SK-N-SH (cell line): ENCODE measurements at regions not wholly inside any gene's neighbourhood (a gene's known extent, or its start where the extent isn't known, plus 50 kb on each side); places are given as distances from the start of the nearest gene placed in this dataset.

Experiments used
- CTCF ChIA-PET: fragments of 300-600, 350-600 bp; formaldehyde crosslinking; extraction: SDS; loops from one replicate; lab custom pipeline; 2021; lab: Yijun Ruan, JAX
- POLR2A ChIA-PET: fragments of 350-600 bp; sonication (Branson Sonifier 250); formaldehyde crosslinking; extraction: SDS; loops from one replicate; lab custom pipeline; 2020; ENCODE audit warnings: antibody characterized with exemption, inconsistent platforms; lab: Yijun Ruan, JAX
- DNase-seq: peaks from one replicate; pipeline ENCODE4 v3.0.0; 2012
- H2AFZ ChIP-seq: fragments of 200-600 bp; sonication (generic); 2 replicates; pipeline ENCODE4 v1.8.1; 2016; ENCODE audit warnings: antibody characterized with exemption, mild to moderate bottlenecking, low read depth
- H3F3A ChIP-seq: fragments of 200-600 bp; sonication (generic); replicated peaks from 2 replicates; pipeline ENCODE3; 2016; ENCODE audit warnings: antibody characterized with exemption, mild to moderate bottlenecking; ENCODE audit not compliant: insufficient read depth
- H3K27ac ChIP-seq, 2 experiments: fragments of 200-500 bp in 1 of 2; fragments of 200-600 bp in 1 of 2; sonication (Bioruptor generic) in 1 of 2; sonication (generic), shearing (Covaris generic) in 1 of 2; 2 replicates each; pipeline versions ENCODE4 v1.5.1 to v1.6.1; 2014 to 2016; ENCODE audit warnings: low read depth in 2 of 2, inconsistent platforms in 1 of 2, low read length in 1 of 2, mild to moderate bottlenecking in 1 of 2, mixed read lengths in 1 of 2
- H3K27me3 ChIP-seq: fragments of 200-600 bp; sonication (generic), shearing (Covaris generic); 2 replicates; pipeline ENCODE4 v1.6.1; 2016; ENCODE audit warnings: mixed run types; ENCODE audit not compliant: insufficient read depth
- H3K36me3 ChIP-seq, 2 experiments: fragments of 200-500 bp in 1 of 2; fragments of 200-600 bp in 1 of 2; sonication (Bioruptor generic) in 1 of 2; sonication (generic) in 1 of 2; replicated peaks in 1 of 2; 2 replicates each; pipeline versions ENCODE3 to v1.5.1; 2014 to 2016; ENCODE audit warnings: low read length in 1 of 2, mild to moderate bottlenecking in 1 of 2; ENCODE audit not compliant: insufficient read depth in 2 of 2, control insufficient read depth in 1 of 2
- H3K4me1 ChIP-seq, 2 experiments: fragments of 200-500 bp in 1 of 2; fragments of 200-600 bp in 1 of 2; sonication (Bioruptor generic) in 1 of 2; sonication (generic), shearing (Covaris generic) in 1 of 2; 2 replicates each; pipeline versions ENCODE4 v1.5.1 to v1.6.1; 2014 to 2016; ENCODE audit warnings: low read depth in 1 of 2, low read length in 1 of 2, mixed run types in 1 of 2; ENCODE audit not compliant: insufficient read depth in 2 of 2, control insufficient read depth in 1 of 2
- H3K4me2 ChIP-seq: fragments of 200-600 bp; sonication (generic), shearing (Covaris generic); 2 replicates; pipeline ENCODE4 v1.6.1; 2017; ENCODE audit warnings: mixed run types
- H3K4me3 ChIP-seq, 2 experiments: fragments of 200-500 bp in 1 of 2; fragments of 200-600 bp in 1 of 2; sonication (Bioruptor generic) in 1 of 2; sonication (generic), shearing (Covaris generic) in 1 of 2; 2 replicates each; pipeline versions ENCODE4 v1.5.1 to v1.8.1; 2014 to 2016; ENCODE audit warnings: low read depth in 2 of 2, inconsistent platforms in 1 of 2, low read length in 1 of 2, mild to moderate bottlenecking in 1 of 2, mixed read lengths in 1 of 2, moderate library complexity in 1 of 2
- H3K79me2 ChIP-seq: fragments of 200-600 bp; sonication (generic); 2 replicates; pipeline ENCODE4 v1.8.1; 2017; ENCODE audit warnings: mild to moderate bottlenecking; ENCODE audit not compliant: insufficient read depth
- H3K9ac ChIP-seq: fragments of 200-600 bp; sonication (generic); 2 replicates; pipeline ENCODE4 v1.6.1; 2017; ENCODE audit warnings: mixed run types
- H3K9me2 ChIP-seq: fragments of 200-600 bp; sonication (generic); 2 replicates; pipeline ENCODE4 v1.6.1; 2017; ENCODE audit warnings: mixed run types
- H3K9me3 ChIP-seq: fragments of 200-600 bp; sonication (generic); 2 replicates; pipeline ENCODE4 v1.6.1; 2017; ENCODE audit warnings: mixed run types, mild to moderate bottlenecking, moderate library complexity
- H4K20me1 ChIP-seq: fragments of 200-600 bp; sonication (generic); 2 replicates; pipeline ENCODE4 v1.6.1; 2017; ENCODE audit warnings: mild to moderate bottlenecking, mixed run types; ENCODE audit not compliant: insufficient read depth
- ELF1 ChIP-seq: IDR thresholded peaks from 2 replicates; pipeline ENCODE4 v1.4.0; 2012
- EZH2phosphoT487 ChIP-seq: fragments of 200-600 bp; sonication (generic); IDR thresholded peaks from 2 replicates; pipeline ENCODE4 v1.6.1; 2017; ENCODE audit warnings: low read depth, mixed run types, mild to moderate bottlenecking, antibody characterized with exemption, moderate library complexity, borderline replicate concordance
- FOSL2 ChIP-seq: IDR thresholded peaks from 2 replicates; pipeline ENCODE4 v1.4.0; 2012; ENCODE audit warnings: low read depth, mild to moderate bottlenecking, moderate library complexity, borderline replicate concordance
- FOXJ3 ChIP-seq: sonication (generic); formaldehyde crosslinking; IDR thresholded peaks from 2 replicates; pipeline ENCODE4 v1.5.1; 2020; ENCODE audit warnings: mild to moderate bottlenecking, missing genetic modification reagents
- GATA2 ChIP-seq: sonication (generic); formaldehyde crosslinking; IDR thresholded peaks from 2 replicates; pipeline ENCODE4 v1.5.0; 2020; ENCODE audit warnings: mild to moderate bottlenecking, missing genetic modification reagents
- IRF3 ChIP-seq: fragments of 150-350 bp; IDR thresholded peaks from 2 replicates; pipeline ENCODE4 v1.6.1; 2016; ENCODE audit warnings: mild to moderate bottlenecking, low read depth, low read length
- MAX ChIP-seq: IDR thresholded peaks from 2 replicates; pipeline ENCODE4 v1.4.0; 2012; ENCODE audit warnings: low read depth
- MEF2A ChIP-seq: IDR thresholded peaks from 2 replicates; pipeline ENCODE4 v1.4.0; 2012; ENCODE audit warnings: low read depth, borderline replicate concordance
- MXI1 ChIP-seq: IDR thresholded peaks from 2 replicates; pipeline ENCODE4 v1.6.1; 2012; ENCODE audit warnings: mild to moderate bottlenecking, low read depth, low read length, improper control_type of control experiment
- NFIC ChIP-seq: IDR thresholded peaks from 2 replicates; pipeline ENCODE4 v1.4.0; 2012; ENCODE audit warnings: borderline replicate concordance
- POLR2AphosphoS5 ChIP-seq: IDR thresholded peaks from 2 replicates; pipeline ENCODE4 v1.6.1; 2012; ENCODE audit warnings: low read depth, low read length
- RAD21 ChIP-seq: IDR thresholded peaks from 2 replicates; pipeline ENCODE4 v1.6.1; 2012; ENCODE audit warnings: mild to moderate bottlenecking, low read length
- REST ChIP-seq: IDR thresholded peaks from 2 replicates; pipeline ENCODE4 v1.6.1; 2012; ENCODE audit warnings: mild to moderate bottlenecking, low read depth, low read length, moderate library complexity
- RFX5 ChIP-seq: IDR thresholded peaks from 2 replicates; pipeline ENCODE4 v1.6.1; 2012; ENCODE audit warnings: mild to moderate bottlenecking, improper control_type of control experiment, low read length
- SIN3A ChIP-seq: IDR thresholded peaks from 2 replicates; pipeline ENCODE4 v1.6.1; 2012; ENCODE audit warnings: low read depth, mild to moderate bottlenecking, low read length, moderate library complexity, borderline replicate concordance
- TCF12 ChIP-seq: IDR thresholded peaks from 2 replicates; pipeline ENCODE4 v1.4.0; 2012
- USF2 ChIP-seq: fragments of 150-350 bp; IDR thresholded peaks from 2 replicates; pipeline ENCODE4 v1.6.1; 2017; ENCODE audit warnings: antibody characterized with exemption, low read length, low read depth, borderline replicate concordance
- WGBS: methylation state at CpG from one replicate; pipeline ENCODE4 v1.1.6; 2017; ENCODE audit warnings: low lambda C conversion rate; 5-methylcytosine and 5-hydroxymethylcytosine counted together
- TF ChIP-seq, protein P1 (sequence below): fragments of 200-600 bp; sonication (generic); IDR thresholded peaks from 2 replicates; pipeline ENCODE4 v1.6.1; 2017; ENCODE audit warnings: antibody characterized with exemption, mild to moderate bottlenecking, moderate library complexity

GRCh38 chr16:88318521-88318920 lies 64.2 kb upstream of the ZNF469 start:
- Histone ChIP-seq H3K4me3 (no peak overlapping the region), H3K27ac (peak overlapping the region; percentile 28 to 52; a peak in 2 of 4 replicates), H3K36me3 (no peaks in the 10 kb centered on the region), H3K27me3 (no peaks in the 10 kb centered on the region), H3K9me2 (no peaks in the 10 kb centered on the region), H3K9ac (no peak overlapping the region), H3K4me1 (peaks cover 12 to 32% of the 10 kb centered on the region in 2 experiments; a peak in 3 of 4 replicates), H3K4me2 (no peak overlapping the region), H3K9me3 (no peaks in the 10 kb centered on the region), H3K79me2 (no peaks in the 10 kb centered on the region), H2AFZ (no peak overlapping the region), H3F3A (no peaks in the 10 kb centered on the region), H4K20me1 (no peaks in the 10 kb centered on the region)
- CTCF ChIA-PET = no interaction called here
- TF ChIP-seq FOXJ3 (CRISPR knock-in tag) (no peak), MEF2A (no peak), USF2 (no peak), MXI1 (no peak), IRF3 (no peak), ELF1 (no peak)
- TF ChIP-seq, protein P1, sequence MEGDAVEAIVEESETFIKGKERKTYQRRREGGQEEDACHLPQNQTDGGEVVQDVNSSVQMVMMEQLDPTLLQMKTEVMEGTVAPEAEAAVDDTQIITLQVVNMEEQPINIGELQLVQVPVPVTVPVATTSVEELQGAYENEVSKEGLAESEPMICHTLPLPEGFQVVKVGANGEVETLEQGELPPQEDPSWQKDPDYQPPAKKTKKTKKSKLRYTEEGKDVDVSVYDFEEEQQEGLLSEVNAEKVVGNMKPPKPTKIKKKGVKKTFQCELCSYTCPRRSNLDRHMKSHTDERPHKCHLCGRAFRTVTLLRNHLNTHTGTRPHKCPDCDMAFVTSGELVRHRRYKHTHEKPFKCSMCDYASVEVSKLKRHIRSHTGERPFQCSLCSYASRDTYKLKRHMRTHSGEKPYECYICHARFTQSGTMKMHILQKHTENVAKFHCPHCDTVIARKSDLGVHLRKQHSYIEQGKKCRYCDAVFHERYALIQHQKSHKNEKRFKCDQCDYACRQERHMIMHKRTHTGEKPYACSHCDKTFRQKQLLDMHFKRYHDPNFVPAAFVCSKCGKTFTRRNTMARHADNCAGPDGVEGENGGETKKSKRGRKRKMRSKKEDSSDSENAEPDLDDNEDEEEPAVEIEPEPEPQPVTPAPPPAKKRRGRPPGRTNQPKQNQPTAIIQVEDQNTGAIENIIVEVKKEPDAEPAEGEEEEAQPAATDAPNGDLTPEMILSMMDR = no peak
- POLR2A ChIA-PET = no interaction called here
- DNase-seq = no peak
- 90% methylated on average over 12 of the region's 14 CpGs for WGBS

DNA sequence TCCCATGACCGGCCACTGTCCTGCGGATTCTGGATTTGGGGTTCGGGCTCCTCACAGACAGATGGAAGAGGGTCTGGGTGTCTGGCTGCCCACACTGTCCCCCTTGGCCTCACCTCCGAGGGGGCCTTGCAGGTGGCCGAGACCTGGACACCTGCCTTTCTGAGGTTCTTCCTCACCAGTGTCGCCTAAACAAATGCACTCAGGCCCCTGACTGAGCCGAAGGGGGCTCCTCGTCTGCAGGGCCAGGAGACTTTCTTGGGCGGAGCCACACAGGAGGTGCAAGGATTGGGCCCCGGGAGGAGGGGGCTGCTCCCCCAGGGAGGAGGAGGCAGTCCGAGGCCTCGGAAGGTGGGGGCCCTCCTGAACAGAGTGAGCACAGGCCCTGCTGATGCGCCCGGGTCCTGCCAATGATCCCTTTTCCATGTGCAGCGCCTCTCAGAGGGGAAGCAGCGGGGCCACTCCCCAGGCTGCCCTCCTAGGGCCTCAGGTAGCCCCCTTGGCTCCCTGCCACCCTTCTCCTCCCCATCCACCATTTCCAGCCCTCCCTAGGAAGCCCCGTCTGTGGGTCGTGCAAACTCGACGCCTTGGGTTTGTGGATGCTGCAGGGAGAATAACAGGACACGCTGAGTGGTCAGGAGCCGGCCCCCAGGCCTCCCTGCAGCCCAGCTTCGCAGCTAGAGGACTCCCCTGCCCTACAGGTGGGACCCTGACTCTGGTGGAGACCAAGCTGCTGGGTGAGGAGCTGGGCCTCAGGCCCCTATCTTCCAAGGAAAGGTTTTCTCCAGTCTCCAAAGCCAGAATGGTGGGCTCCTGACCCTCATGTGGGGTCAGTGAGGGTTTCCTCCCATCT lies 63.4 kb upstream of the ZNF469 start:
- Histone ChIP-seq H4K20me1 (no peaks in the 10 kb centered on the region), H3K9me3 (no peaks in the 10 kb centered on the region), H3K27me3 (no peaks in the 10 kb centered on the region), H3K4me3 (no peak overlapping the region), H3K9ac (no peak overlapping the region), H3K9me2 (no peaks in the 10 kb centered on the region), H3K79me2 (no peaks in the 10 kb centered on the region), H3K27ac (no peak overlapping the region; a peak in 1 of 4 replicates), H3F3A (no peaks in the 10 kb centered on the region), H2AFZ (no peak overlapping the region), H3K4me1 (peaks cover 12 to 32% of the 10 kb centered on the region in 2 experiments; a peak in 3 of 4 replicates), H3K4me2 (no peak overlapping the region), H3K36me3 (no peaks in the 10 kb centered on the region)
- POLR2A ChIA-PET = no interaction called here
- 86% methylated on average over 9 of the region's 23 CpGs for WGBS
- CTCF ChIA-PET = no interaction called here
- no peak for DNase-seq
- TF ChIP-seq GATA2 (CRISPR knock-in tag) (no peak), POLR2AphosphoS5 (no peak), EZH2phosphoT487 (no peak), NFIC (no peak), REST (no peak), SIN3A (no peak), MXI1 (no peak), RFX5 (no peak), IRF3 (no peak), FOSL2 (no peak), MAX (no peak), TCF12 (no peak), RAD21 (no peak)
